Dermis microvascular lymphatic vessel endothelial cell (primary cell): ENCODE measurements at regions not wholly inside any gene's neighbourhood (a gene's known extent, or its start where the extent isn't known, plus 50 kb on each side); places are given as distances from the start of the nearest gene placed in this dataset.

ENCODE experiments used
- DNase-seq, 2 donors: peaks; one replicate each; pipeline versions ENCODE4 v3.0.0 to v3.0.0-alpha.2; 2010; ENCODE audit warnings: low read depth in 2 of 2

DNA sequence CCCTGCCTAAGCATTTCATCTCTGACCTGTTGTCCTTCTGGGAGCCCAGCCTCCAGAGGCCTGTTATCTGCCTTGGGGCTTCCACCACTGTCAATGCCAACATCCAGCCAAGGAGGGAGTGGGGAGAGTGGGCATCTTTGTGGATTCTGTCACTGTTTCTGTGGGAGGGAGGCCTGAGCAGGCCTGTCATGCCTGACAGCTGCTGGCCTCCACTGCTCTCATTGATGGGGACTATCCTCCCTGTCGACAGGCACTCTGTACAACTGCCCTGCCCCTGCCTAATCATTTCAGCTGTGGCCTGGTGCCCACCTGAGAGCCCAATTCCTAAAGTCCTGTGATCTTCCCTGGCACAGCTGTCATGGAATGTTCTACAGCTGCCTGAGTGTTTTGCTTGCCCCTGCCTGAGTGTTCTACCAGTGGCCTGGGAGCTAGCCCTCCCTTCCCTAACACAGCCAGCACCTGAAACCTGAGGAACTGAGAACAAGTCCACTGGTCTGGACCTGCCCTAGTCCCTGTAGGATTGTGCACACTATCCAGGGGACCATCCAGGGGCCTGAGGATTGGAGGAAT, 145.3 kb downstream of the FAM83B start:
- DNase-seq: no peak

DNA sequence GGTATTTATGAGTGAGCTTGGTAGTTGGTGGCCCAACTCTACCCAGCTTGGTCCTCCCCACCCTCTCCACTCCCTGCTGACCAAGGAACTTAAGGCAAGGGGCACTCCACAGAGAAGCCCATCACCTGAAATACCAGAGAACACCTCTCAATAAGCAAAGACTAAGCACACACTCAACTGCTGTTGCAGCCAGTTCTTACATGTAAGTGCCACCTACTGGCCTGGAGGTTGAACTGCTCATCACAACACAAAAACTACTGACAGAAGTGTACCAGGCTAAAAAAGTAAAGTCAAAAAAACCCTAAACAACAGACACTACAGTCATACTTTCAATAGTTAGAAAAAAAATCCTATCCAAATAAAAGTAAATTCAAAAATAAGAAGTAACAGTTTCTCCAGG, 146.2 kb downstream of the FAM83B start:
- no peak for DNase-seq

DNA sequence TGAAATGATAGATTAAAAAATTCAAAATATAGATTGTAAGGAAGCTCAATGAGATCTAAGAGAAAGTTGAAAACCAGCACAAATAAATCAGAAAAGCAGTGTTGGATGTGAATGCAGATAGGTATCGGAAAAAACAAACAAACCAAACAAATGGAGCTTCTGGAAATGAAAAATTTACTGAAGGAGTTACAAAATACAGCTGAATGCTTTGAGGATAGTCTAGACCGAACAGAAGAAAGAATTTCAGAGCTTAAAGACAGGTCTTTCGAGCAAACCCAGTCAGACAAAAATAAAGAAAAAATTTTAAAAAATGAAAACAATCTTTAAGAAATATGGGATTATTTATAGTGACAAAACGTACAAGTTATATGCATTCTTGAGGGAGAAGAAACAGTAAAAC, 146.7 kb downstream of the FAM83B start:
- DNase-seq: no peak

DNA sequence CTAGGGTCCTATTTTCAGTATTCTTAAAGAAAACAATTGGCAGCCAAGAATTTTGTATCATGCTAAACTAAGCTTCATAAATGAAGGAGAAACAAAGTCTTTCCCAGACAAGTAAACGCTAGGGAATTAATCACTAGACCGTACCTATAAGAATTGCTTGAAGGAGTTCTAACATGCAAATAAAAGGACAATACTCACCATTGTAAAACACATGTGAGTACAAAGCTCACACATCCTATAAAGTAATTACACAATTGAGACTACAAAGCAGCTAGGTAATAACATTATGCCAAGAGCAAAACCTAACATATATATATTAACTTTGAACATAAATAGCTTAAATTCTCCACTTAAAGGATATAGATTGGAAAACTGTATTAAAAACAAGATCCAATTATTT, 147.4 kb downstream of the FAM83B start:
- no peak for DNase-seq

DNA sequence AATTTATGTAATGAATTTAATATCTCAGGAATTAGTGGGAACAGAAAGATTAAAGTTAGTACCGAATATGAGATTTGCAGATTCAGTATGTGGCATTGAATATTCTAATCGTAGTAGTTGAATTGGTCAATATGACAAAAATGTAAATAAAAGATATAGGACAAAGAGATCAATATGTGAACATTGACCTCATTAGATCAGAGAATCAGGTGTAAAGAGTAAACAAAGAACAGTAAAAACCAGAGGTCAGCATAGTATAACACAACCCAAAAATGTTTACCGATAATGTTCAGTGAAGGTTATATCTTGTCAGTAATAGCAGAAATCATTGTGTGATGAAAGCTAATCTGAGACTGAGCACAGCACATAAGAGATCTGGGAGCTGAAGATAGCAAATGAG, 152.0 kb downstream of the FAM83B start:
- no peak for DNase-seq

DNA sequence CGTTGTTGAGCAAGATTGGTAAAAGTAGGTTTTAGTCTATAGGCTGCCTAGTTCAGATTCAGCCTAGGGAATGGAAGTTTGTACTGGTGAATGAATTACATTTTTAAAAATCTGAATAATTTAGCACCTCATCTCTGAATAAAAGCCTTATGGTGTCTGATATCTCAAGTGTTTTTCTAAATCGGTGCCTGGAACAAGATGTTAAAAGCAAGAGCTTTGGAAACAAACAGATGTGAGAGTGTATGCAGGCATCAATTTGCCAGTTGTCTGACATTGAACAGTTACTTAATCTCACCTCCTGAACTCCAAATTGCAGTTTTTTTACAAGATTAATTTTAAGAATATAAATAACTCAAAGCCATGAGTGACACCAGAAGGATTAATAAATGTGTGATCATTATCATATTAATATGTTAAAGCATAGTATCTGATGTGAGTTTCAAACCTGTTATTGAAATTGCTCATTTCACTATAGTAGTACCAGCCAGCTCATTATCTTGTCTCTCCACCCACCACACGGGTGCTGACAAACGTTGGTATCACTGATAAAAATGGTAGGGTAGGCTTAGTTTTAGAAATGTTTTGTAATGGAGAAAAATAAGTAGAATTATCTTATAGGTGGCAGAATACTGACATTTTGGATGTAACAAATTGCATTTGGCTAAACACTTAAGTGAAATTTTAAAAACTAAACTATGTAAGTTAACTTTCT, 157.3 kb downstream of the FAM83B start:
- DNase-seq: no peak

DNA sequence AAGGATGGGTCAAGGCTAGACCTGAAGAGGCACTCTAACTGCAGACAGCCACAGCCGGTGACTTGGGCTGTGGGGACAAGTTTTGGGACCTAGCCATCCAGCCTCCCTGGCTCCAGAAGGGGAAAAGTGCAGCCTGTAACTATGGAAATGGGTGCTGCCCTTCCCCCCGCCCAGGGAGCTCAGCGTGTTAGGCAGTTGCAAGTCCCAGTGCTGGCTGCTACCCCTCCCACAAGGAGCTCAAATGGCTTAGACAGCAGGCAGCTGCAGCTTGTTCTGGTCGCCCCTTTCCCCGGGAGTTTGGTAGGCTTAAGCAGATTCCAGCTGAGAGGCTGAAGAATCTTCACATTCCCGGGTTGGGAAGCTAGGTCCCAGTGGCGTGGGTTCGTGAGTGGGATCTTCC, 162.6 kb downstream of the FAM83B start:
- DNase-seq: no peak

DNA sequence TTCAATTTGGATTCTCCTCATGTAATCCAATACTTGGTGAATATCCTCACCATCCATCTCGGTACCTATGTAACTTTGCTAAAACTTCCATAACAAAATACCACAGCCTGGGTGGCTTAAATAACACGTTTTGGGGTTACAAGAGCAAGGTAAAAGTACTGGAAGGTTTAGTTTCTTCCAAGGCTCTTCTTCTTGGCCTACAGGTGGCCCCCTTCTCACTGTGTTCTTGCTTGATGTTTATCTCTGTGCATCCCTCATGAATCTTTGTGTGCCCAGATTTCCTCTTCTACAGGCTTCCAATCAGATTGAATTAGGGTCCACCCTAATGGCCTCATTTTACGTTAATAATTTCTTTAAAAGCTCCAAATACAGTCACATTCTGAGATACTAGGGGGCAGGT, 163.3 kb upstream of the HCRTR2 start:
- DNase-seq: no peak

DNA sequence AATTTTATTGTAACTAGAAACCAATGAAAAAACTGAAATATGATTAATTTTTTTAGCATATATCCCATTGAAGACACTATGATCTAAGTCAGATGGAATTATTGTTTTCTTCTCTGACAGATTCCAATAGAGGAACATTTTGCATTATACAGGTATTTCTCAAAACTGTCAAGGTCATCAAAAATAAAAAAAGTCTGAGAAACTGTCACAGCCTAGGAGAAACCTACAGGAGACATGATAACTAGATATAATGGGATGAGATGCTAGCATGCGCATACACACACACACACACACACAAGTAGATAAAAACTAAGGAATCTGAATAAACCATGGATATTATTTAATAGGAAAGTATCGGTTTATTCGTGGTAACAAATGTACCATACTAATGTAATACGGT, 161.9 kb upstream of the HCRTR2 start:
- DNase-seq: no peak

DNA sequence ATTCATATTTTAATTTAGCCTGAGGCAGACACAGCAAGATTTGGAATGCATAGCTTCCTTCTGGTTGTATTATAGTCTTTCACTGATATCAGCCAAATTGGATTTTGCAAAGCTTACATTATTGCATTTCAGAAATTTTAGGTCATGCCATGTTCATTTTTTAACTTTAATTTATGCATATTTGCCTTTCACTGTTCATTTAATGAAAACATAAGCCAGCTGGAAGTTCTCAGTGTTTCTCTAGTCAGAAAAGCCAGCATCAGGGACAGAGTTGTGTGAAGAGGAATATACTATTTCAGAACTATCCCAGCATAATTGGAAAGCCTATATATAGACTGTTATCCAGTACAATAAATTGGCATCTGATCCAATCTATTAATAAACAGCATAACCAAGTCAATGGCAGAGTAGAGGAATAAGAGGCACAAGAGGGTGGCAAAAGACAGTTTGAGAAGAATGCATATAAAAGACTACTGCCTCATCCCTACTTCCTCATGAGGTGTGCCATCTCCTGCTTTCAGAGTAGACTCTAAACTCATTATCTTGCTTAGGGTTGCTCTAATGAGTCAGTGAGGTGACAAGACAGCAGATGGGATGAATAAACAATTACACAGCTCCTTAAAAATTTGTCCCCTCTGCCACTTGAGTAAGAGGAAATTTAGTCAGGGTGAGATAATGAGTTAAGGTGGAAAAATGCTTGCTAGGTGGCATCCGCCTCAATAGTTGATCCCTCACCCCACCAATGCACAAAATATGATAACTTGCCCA, 159.8 kb upstream of the HCRTR2 start:
- no peak for DNase-seq

DNA sequence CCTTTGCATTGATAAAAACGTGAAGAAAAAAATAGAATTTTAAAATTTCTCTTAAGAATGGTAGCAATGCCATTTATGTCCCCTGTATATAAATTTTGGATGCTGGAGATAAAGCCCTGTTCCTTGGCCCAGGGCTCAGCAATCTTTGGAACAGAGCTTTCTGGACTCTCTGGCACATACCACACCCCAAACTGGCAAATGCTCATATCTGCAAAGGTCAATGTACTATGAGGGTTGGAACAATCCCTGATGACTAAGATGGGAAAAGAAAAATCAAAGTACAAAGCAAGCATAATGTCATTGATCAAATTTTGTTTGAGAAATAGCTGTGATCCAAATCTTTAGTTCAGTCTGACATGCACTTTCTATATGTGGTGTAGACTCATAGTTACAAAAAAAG, 158.1 kb upstream of the HCRTR2 start:
- DNase-seq: no peak

DNA sequence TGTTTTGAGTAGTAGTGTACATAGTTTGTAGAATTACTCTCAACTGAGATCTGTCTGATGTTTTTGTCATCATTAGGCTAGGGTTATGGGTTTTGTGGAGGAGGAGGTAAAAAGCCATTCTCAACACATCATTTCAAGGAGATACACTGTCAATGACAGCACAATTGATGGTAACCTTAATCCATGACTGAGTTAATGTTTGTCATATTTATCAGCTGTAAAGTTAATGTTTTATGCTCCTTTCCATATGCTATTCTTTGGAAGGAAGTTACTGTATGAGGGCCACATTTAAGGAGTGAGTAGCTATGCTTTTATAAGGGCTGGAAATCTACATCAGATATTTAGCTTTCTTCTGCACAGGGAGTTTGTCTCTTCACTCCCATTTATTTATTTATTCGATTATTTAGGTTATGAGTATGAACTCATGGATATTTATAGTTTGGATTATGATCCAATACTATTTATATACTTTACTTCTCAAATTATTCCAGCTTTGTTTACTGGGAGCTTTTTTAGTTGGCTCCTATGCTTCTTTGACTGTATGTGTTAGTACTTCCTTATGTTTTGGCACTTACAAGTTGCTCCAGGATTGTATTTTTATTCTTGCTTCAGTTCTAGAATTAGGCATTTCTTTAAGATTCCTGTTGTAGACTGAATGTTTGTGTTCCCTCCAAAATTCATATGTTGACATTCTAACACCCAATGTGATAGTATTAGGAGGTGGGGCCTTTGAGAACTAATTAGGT, 156.6 kb upstream of the HCRTR2 start:
- DNase-seq: no peak

DNA sequence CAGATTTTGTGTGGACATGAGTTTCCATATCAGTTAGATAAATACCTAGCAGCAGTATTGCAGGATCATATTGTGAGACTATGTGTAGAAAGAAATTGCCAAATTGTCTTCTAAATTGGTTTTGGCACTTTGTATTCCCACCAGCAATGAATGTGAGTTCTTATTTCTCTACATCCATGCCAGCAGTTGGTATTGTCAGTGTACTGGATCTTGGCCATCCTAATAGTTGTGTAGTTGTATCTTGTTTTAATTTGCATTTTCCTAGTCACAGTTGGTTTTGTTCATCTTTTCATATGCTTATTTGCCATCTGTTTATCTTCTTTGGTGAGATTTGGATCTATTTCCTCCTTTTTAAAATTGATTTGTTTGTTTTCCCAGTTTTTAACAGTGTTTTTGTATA, 154.7 kb upstream of the HCRTR2 start:
- DNase-seq: no peak

DNA sequence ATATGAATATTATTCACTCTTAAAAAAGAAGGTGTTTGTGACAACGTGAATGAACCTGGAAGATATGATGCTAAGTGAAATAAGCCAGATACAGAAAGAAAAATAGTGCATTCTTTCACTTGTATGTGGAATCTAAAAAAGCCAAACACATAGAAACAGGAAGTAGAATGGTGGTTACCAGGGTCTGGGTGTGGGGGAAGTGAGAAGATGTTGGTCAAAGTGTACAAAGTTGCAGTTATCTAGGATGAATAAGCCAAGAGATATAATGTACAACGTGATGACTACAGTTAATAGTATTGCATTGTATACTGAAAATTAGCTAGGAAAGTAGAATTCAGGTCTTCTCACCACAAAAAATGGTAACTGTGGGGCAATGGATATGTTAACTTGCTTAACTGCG, 151.1 kb upstream of the HCRTR2 start:
- no peak for DNase-seq

DNA sequence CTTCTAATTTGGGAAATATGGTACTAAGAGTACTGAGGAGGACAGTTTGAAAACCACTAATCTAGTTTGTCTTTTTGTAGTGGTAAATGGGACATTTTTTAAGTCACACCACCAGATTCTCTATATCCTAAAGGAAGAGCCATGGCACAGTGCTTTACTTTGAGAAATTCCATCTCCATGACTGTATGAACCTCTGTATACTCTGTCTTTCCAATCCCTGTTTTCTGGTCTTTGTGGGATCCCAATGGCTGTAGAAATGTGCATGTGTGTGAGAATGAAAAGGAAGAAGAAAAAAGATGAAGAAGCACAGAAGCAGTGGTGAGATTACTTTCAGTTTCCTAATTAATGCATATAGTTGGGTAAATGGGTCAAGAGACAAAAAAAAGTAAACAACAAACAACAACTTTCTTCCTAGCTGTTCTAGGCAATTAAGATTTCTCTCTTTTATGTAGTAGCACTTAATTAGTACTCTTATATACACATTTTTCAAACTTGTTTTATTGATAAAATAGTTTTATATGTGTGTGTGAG, 141.2 kb upstream of the HCRTR2 start:
- DNase-seq: no peak

DNA sequence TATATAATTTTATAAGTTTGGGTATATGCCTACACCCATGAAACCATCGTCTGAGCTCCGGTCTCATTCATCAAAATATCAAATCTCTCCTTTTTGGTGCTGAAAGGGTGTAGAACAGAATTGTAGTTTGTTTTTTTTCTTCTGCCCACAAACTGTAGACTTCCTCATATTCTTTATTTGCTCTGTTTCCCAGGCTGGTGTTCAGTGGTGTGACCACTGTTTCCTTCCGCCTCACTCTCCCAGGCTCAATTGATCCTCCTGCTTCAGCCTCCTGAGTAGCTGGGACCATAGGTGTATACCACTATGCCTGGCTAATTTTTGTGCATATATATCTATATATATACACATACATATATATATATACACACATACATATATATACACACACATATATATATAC, 139.6 kb upstream of the HCRTR2 start:
- DNase-seq: no peak

DNA sequence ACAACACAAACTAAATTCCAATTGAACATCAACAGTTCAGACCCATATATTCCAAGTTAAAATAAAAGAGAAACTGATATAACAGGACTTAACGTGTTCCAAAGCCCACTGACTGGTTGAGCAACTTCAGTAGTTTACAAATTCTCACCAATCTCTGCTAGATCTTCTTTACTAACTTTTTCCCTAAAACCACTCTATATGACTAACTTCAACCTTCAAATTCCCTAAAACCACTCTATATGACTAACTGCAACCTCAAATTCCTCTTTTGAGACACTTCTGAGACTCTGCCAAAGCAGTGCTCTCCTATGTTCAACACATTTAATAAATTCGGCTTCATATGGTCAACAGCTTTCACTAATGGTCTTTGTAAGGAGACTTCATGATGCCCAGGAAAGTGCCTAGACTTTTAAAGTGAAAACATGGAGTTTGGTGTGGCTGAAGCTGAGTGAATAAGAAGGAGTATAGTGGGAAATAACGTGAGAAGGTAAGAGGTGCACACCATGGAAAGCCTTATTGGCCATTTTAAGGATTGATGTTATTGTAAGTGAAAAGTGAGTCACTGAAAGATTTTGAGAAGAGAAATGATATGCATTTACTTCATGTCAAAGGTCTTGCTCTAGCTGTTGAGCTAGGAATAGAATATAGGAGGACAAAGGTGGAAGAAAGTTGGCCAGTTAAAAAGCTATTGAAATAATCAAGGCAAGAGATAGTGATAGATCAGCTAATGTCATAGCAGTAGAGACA, 134.0 kb upstream of the HCRTR2 start:
- no peak for DNase-seq

DNA sequence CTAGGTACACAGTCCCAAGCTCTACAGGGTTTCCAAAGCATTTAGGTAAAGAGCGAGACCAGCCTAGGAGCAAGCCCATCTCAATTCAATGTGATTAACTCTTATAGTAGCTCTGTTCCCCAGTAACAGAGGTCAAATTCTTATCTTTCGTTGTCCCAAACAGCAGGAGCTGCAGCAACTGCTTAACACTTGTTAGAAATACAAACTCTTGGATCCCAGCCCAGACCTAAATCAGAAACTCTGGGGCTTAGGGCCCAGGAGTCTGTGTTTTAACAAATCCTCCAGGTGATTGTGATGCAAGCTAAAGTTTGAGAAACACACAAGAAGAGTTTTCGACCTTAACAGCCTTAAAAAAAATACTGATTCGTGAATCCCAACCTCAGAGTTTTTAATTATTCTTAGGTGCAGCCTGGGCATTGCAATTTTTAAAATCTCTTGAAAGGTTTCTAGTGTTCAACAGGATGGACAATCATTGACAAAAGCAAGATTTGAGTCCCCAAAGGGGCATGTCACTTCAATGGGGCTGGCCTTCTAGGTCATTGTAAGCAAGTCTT, 127.4 kb upstream of the HCRTR2 start:
- DNase-seq: no peak

DNA sequence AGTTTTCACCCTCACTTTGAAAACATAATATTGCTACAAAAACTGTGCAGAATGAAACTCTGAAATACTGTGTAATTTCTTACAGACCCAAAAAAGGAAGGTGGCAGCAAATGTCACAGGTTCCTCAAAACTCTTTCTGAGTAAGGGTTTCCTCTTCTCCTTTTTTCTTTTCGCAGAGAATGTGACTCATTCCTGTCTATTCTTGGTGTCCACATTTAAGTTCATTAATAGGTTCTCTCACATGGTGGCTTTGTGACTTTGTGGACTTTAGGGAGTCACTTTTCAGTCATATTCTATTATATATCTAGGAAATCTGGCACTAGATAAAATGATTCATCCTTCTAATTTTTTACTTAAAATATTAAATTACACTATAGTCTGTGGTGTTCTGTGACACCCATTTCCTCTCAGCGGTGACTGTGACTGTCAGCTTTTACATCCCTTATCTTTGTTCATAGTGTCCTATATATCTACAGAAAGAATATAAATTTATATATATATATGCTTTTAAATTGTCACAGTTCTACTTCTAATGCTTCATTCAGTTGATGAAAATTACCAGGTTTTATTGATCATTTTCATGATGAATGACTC, 126.8 kb upstream of the HCRTR2 start:
- DNase-seq: no peak

DNA sequence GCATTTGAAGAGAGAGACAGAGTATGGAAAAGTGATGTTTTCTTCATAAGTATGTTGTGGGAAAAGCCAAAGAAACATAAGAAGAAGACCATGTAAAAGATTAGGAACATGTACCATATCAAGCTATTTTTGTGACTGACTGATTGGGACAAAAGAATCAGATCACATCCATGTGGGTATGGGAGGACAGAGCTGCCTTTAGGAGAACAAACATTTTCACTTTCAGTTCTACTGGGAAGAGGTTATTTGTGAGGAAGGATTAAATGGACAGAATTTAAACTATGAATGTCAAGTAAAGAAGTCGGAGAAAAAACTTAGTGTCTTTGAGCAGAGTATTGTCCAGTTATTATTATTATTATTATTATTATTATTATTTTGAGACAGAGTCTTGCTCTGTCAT, 124.4 kb upstream of the HCRTR2 start:
- DNase-seq: no peak

DNA sequence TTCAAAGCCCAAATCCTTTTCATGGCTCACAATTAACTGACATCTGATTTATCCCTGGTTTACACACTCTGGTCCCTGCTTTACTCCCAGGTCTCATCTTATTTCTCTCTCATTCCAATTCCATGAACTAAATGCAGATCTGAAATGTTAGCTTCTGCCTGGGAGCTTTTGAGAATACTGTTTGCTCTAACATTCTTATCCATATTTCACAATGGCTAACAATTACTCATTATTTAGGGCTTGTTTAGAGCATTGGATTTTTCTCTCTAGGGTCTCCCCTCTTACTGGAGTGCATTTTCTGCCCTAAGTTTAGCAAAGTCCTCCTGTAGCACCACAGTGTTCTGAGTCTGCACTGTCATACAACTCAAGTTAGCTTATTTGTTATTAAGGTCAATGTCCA, 121.5 kb upstream of the HCRTR2 start:
- no peak for DNase-seq
